HG02973 (cell line): ENCODE measurements at regions not wholly inside any gene's neighbourhood (a gene's known extent, or its start where the extent isn't known, plus 50 kb on each side); places are given as distances from the start of the nearest gene placed in this dataset.

Experiments used
- ATAC-seq: cut with Tn5 transposase; IDR thresholded peaks from one replicate; pipeline ENCODE4 v1.9.1; 2021; ENCODE audit warnings: moderate library complexity; ENCODE audit not compliant: unreplicated experiment

- ATAC-seq = no peak
Observed at GRCh38 chr1:106883208-106883607, 173.3 kb upstream of the PRMT6 start.

DNA sequence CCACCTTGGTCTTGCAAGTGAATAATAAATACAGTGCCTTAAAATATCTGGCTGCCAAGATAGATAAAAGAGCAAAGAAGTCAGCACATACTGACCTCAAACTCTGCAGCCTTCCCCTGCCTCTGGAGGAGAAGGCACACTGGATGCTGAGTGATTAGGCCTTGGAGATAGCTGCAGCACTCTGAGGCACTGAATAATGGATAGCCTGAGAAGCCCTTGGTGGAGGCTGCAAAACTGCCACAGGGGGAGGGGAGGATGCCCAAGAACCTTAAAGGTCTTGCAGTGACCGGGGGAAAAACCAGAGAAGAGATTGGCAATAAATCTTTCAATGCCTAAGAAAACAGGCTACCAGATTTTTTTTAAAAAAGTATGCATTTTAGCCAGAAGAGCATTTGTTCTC lies 167.4 kb upstream of the PRMT6 start:
- no peak for ATAC-seq

GRCh38 chr1:106889583-106889982 lies 166.9 kb upstream of the PRMT6 start:
- ATAC-seq = no peak

DNA sequence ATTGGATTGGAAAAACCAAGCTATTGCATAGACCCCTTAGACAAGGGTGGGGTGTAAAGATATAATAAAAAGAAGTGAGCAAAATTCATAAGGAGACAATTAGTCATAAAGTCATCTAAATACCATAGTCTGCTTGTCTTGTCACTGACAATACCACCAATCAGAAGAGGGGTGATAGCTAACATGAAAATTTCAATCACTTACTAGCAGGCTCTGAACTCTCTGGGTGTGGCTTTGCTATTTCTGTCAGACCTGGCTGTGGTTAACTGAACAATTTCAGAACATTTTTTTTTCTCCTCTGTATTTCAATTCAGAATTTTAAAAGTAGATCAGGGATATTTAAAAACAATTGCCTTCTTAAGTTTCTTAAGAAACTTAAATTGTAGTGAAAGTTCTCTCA lies 158.5 kb upstream of the PRMT6 start:
- ATAC-seq = no peak

- ATAC-seq = no peak
Observed at GRCh38 chr1:106899644-106900043, 156.8 kb upstream of the PRMT6 start.

- ATAC-seq = peak; percentile 99
Observed at GRCh38 chr1:106907795-106908194, 148.7 kb upstream of the PRMT6 start.

- no peak for ATAC-seq
Observed at GRCh38 chr1:106908689-106909088, 147.8 kb upstream of the PRMT6 start.

DNA sequence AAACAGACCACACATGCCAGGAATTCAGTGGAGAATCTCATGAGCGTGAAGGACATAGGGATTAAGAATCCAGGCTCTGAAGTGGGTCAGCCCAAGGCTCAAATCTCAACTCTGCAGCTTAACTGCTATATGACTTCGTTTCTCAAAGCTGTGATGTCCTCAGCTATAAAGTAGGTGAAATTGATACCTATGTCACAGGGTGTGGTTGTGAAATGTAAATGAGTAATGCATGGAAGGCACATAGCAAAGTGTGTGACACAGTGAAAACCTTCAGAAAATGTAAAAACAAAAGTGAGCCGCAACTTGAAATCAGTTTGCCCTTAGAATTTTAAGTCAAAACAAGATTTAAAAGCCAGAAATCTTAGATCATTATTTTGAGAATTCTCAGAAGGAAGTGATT lies 145.7 kb upstream of the PRMT6 start:
- no peak for ATAC-seq

DNA sequence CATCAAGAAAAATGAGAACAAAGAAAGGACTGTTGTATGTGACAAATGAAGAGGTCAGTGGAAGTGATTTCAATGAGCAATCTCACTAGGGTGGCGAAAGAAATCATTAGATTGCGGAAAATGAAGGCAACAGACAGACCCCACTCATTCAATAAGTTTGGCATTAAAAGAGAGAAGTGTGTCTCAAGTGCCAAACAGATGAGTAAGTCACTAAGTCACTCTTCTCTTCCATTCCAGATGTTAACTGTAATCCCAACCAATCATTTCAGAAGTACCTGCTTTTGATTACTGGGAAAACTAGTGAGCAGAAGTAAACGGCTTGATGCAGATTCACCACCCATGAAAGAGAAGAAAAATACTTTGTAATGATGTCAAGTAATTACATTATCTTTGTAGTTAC lies 144.3 kb upstream of the PRMT6 start:
- no peak for ATAC-seq

DNA sequence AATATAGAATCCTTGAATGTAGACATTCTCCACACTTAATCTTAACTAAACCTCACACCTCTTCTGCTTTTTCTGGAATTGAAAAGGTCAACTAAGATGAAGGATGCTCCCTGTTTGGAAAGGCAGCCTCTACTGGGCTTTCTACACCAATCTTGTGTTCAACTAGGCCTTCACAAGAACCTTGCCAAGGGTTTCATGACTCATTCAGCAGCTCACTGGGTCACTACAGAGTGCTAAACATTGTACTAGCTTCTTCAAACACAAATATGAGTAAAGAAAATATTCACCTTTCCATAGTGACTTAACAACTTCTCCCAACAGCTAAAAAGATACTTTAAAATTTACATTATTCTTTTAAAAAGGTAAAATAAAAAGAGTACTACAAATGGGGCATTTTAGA lies 135.3 kb upstream of the PRMT6 start:
- no peak for ATAC-seq

GRCh38 chr1:106924360-106924759 lies 132.1 kb upstream of the PRMT6 start:
- ATAC-seq = no peak

DNA sequence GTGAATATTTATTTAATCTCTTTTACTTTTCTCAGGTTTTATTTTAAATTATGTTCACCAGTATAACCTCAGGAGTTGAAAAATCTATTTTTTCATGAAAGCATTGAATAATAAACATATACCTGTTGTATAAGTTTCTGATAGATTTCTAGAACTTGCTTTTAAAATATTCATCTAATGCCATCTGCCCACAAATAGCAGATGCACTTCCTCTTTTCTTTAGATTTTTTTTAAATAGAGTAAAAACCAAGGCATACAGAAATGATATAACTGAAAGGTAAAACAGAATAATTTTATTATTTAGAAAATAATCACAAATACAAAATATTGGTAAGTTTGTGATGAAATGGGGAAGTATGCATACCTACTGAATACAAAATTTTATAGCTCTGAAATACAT lies 130.7 kb upstream of the PRMT6 start:
- no peak for ATAC-seq

DNA sequence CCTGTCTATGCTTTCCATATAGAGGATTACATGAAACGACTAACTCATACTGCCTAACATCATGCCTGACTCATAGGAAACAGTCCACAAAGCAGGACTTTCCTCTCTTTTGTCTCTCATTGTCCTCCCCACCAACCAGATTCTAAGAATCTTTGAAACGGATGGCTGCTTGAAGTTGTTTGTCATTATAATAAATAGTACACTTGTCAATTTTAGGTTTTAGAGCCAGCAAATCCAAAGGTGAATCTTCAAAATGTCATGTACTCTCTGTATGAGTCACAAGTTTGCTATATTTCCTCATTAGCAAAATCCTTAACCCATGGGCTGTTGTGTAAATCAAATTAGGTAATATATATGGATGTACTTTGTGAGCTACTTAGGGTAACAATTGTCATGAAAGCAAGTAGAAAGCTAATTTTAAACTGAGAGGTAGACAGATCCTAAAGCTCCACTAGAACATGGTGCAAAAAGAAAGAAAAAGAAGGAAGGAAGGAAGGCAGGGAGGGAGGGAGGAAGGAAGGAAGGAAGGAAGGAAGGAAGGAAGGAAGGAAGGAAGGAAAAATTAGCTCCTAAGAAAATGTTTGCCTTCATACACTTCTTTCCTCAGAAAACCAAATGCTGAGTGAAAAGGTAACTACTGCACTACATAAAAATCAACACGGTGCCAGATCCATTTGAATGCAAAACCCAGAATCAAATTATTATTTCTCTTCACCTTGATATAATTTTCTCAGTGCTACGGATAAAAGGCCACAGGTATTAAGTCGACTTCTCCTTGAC lies 129.5 kb upstream of the PRMT6 start:
- ATAC-seq = no peak

DNA sequence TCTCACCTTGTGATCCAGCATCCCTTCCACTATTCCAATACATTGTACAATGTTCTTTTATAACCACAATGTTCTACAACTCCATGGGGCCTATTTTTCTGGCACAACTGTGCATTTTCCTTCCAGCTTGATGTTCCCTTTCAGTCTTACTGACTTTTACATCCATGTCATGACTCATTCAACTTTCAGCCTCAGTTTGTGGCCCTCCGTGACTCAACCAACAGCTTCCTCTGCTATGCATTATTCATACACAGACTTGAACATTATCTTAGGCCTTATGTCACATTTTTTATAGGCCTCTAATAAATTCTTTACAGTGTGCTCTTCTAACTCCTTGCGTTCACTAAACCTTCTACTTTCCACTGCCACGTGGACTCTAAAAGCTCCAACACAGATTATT lies 119.4 kb upstream of the PRMT6 start:
- no peak for ATAC-seq

DNA sequence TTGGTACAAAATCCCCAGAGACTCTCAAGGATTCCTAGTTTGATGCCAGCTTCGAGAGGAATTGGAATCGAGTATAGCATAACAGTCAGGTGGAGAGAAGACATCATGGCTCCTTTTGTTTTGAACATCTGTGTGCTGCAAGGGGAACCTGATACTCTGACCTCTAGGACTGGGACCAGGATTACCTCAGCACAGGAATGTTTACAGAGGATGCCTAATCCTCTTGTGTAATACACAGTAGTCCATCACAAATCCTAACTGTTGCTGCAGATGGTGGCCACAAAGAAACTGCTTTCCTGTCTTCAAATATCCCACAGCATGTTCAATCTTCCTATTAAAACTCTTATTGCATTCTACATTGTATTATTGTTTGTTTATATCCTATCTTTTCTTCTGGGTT lies 111.8 kb upstream of the PRMT6 start:
- ATAC-seq = no peak

GRCh38 chr1:106952776-106953175 lies 103.7 kb upstream of the PRMT6 start:
- no peak for ATAC-seq

GRCh38 chr1:106954661-106955229 lies 101.7 kb upstream of the PRMT6 start:
- ATAC-seq = no peak

- no peak for ATAC-seq
Observed at GRCh38 chr1:106956721-106957120, 99.8 kb upstream of the PRMT6 start.

- ATAC-seq = no peak
Observed at GRCh38 chr1:106957795-106958194, 98.7 kb upstream of the PRMT6 start.

GRCh38 chr1:106960412-106960811 lies 96.1 kb upstream of the PRMT6 start:
- ATAC-seq = peak; percentile 51

DNA sequence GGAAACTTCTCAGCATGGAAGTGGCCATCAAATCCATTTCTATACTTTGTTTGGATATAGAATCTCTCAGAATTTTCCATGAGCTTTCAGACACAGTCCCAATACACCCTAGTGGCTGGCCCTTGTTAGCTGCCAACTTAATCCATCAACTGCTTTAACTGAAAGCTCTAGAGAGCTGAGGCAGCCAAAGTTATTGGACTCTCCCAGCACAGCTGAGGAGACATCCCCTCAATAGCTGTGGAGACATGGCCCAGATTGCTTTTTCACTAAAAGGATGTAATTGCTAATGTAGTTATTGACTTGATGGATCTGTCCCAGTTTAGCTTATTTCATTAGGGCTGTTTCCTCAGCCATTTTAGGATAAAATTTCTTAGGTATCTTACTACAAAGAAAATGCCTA lies 94.8 kb upstream of the PRMT6 start:
- no peak for ATAC-seq

- no peak for ATAC-seq
Observed at GRCh38 chr1:106962591-106962990, 93.9 kb upstream of the PRMT6 start.

GRCh38 chr1:106964495-106964894 lies 92.0 kb upstream of the PRMT6 start:
- ATAC-seq = no peak
